ENCODE measurements at regions not wholly inside any gene's neighbourhood (a gene's known extent, or its start where the extent isn't known, plus 50 kb on each side); places are given as distances from the start of the nearest gene placed in this dataset.
A peak's percentile ranks its signal among the peaks of the same experiment; 100 is the strongest.

- TF ChIP-seq ATF3 (IDR thresholded peaks at IDR 0.05) (no peak), CTCF (IDR thresholded peaks at IDR 0.05 in 2 of 3, conservative IDR thresholded peaks at IDR 0.05 in 1 of 3; ENCODE audit: borderline replicate concordance in 1 of 3, insufficient read depth in 1 of 3, low read depth in 2 of 3, low read length in 2 of 3) (peak; percentile 13 to 50 (median 47); a peak in 4 of 6 replicates), POLR2AphosphoS5 (IDR thresholded peaks at IDR 0.05; ENCODE audit: low read depth, low read length) (no peak), FOSL1 (IDR thresholded peaks at IDR 0.05; ENCODE audit: low read depth) (no peak), CEBPB (IDR thresholded peaks at IDR 0.05; ENCODE audit: low read depth) (no peak), EZH2phosphoT487 (IDR thresholded peaks at IDR 0.05; ENCODE audit: borderline replicate concordance) (no peak), SP1 (IDR thresholded peaks at IDR 0.05; ENCODE audit: low read depth) (no peak), SIN3A (IDR thresholded peaks at IDR 0.05; ENCODE audit: low read depth) (no peak), ELF1 (IDR thresholded peaks at IDR 0.05; ENCODE audit: borderline replicate concordance, low read depth) (no peak)
Measured at GRCh38 chr4:90030953-90031352, 96.2 kb upstream of the CCSER1 start.
